Ureter (tissue), 1 donor: ENCODE measurements at regions not wholly inside any gene's neighbourhood (a gene's known extent, or its start where the extent isn't known, plus 50 kb on each side); places are given as distances from the start of the nearest gene placed in this dataset.

ENCODE experiments used
- DNase-seq: peaks from one replicate; pipeline ENCODE4 v3.0.0-alpha.2; 2020; ENCODE audit warnings: low spot score
- donor health status: DM: yes; HTN: yes; CAD: no.

DNA sequence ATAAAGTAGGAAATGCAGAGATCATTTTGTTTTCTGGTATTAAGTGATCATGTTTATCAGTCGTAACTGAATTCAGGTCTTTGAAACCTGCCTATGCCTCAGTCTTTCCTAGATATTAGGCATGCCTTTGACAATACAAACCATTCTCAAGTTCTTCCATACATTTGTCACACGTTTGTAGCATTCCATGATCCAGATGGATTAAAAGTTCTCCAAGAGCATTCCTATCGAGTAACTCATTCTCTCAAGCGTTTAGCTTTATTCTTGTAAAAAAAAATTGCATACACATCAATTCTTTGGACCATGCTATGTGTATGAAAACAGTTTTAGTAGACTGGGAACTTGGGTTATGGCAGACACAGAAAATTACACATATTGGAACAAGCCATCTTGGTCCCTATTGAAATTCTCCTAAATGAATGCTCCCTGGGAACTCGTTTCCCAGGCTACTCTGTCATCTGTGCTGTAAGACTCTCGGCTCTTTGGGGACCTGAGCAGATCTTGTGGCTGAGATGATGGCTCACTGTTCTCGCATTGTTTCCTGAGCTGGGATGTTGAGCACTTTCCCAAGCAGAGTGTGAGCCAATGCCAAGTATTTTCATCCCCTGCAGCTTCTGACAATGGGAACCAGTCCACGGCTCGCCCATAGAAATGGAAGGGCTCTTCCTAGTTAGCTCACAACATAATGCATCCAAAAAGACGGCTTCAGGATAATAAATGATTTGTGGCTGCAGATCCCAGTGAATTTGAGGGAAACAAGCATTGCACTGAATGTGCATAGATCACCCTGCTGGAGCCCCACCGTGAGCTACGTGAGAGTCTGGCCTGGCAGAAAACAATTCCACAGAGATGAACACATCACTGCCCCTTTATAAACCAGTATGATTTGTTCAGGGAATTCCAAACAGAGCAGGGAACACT, 230.2 kb downstream of the IRX1 start:
- DNase-seq = no peak

- DNase-seq = no peak
These were observed 232.0 kb downstream of the IRX1 start for GRCh38 chr5:3827624-3828023.

GRCh38 chr5:3828761-3829160, 233.1 kb downstream of the IRX1 start:
- DNase-seq = no peak

DNA sequence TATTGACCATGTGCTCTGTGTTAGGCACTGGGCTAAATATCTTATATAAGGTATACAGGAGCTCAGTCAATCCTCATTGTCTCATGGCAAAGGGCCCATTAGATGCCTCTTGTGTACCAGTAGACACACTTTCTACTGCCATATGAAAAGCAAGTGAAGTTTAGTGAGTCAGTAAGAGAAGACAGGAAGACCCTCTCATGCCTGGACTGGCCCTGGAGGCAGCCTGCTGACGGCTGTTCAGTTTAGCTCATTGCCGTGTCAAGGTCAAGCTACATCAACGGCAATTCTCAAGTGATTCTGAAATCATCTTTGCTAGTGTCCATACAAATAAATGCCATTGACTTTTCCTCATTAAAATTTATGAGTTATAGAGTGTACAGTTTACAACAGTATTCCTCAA, 237.9 kb downstream of the IRX1 start:
- no peak for DNase-seq

DNA sequence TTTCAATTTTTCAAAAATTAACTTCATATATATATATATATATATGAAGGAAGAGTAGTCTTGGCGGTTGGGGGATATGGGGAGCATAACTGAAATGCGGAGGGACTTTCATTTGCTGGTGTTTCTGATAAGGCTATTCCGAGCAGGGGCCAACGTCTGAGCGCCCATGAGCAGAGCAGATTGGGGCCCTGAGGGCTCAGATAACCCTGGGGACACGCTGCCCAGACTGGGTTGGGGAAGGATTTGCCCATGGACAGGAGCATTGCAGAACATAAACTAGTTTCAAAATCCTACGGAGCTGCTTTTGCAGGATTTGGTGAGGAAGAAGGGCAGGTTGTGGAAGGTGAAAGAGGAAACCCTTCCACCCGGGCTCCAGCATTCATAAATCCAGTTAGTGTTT, 240.2 kb downstream of the IRX1 start:
- no peak for DNase-seq

DNA sequence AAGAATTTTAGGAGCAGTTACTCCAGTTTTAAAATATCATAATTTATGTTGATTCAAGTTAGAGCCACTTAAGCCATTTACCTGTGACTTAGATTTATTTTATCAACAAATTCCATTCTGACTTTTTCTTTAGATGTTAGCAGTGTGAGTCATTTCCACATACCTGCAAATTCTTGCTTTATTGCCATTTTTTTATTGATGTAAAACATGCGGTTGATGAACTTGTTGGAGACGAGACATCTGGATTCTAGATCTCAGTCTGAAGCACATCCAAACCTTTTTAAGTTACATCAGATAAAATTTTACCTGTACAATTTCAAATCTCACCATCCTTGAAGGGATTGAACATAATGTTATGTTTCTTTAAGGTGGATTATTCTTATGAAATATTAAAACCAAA, 240.9 kb downstream of the IRX1 start:
- DNase-seq = no peak

DNA sequence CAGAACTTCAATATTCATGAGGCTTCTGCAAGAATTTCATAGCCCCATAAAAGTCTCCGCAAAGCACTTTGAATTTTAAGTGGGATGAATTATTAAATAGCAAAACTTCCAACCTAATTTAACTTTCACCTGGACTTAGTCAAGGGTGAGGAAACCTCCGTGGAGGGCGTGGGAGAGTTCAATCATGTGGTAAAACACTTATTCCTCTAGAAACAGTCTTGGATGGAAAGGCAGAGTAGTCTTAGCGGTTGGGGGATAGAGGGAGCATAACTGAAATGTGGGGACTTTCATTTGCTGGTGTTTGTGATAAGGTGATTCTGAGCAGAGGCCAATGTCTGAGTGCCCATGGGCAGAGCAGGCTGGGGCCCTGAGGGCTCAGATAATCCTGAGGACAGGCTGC, 241.9 kb downstream of the IRX1 start:
- DNase-seq = no peak

DNA sequence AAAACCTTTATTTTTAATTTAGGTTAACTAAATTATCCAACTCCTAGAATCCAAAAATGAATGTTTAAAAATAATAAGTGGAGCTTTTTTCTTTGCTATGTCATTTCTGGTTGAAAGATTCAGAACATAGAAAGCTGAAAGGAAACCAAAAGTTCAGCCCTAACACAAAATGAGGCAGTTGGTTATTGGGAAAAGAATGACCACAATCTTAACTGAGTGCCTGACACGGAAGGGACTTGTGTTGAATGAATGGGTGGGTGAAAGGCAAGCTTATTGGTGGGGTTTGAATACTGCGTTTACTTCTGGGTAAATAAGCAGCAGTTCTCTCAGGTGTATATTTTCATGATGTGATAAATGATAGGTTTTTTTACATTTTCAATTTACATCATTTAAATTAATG, 243.5 kb downstream of the IRX1 start:
- DNase-seq = no peak

- no peak for DNase-seq
These were observed 247.0 kb downstream of the IRX1 start for GRCh38 chr5:3842591-3842990.

GRCh38 chr5:3843706-3844105, 248.1 kb downstream of the IRX1 start:
- no peak for DNase-seq

DNA sequence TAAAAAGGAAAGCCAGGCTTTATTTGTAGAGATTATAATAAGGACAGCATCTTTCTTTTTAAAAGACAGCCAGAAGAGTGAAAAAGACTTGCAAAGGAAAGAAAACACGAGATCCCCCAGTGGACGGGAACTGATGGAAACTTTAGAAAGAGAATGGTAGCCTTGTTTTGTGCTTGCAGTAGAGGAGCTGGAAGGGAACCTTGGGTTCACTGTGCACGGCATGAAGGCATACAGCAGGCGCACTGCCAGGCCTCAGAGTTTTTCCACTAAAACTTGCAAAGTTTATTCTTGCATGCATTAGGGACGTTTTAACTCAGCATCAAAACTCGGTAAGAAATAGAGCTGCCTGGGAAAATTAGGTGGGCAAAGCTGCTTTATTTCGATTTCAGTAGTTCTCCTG, 248.6 kb downstream of the IRX1 start:
- DNase-seq = no peak

GRCh38 chr5:3845230-3845629, 249.6 kb downstream of the IRX1 start:
- DNase-seq = no peak

GRCh38 chr5:3852161-3852916, 256.7 kb downstream of the IRX1 start:
- no peak for DNase-seq

- no peak for DNase-seq
These were observed 257.7 kb downstream of the IRX1 start for GRCh38 chr5:3853362-3853761.

DNA sequence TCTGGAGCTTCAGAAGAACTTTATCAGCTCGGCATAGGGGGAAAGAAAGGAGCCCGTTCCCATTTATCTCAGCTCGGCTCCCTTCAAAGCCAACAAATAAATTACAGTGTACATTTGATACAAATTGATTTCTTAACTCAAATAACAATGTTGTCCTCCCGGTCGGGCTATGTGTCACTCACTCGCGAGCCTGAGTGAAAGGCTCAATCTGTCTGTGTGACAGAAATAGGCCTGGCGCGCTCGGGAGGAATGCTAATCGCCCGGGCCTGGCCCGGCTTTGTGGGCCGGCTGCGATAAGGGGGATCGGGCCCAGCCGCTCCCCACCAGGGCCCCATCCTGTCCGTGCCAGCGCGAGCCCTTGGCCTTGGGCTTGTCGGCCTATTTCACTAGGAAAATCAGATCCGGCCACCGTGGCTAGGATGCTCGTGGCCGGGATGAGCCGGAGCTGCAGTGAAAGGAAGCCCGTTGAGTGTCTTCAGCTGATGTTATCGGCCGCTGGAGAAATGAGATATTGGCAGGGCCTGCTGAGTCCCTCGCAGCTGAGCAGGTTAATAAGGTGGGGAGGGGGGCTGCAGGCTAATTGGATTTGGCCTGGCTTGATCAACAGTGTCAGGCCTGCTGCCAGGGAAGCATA, 258.7 kb downstream of the IRX1 start:
- DNase-seq = no peak

GRCh38 chr5:3856036-3856435, 260.4 kb downstream of the IRX1 start:
- no peak for DNase-seq

GRCh38 chr5:3858524-3858923, 262.9 kb downstream of the IRX1 start:
- no peak for DNase-seq

- DNase-seq = no peak
These were observed 267.3 kb downstream of the IRX1 start for GRCh38 chr5:3862906-3863305.

DNA sequence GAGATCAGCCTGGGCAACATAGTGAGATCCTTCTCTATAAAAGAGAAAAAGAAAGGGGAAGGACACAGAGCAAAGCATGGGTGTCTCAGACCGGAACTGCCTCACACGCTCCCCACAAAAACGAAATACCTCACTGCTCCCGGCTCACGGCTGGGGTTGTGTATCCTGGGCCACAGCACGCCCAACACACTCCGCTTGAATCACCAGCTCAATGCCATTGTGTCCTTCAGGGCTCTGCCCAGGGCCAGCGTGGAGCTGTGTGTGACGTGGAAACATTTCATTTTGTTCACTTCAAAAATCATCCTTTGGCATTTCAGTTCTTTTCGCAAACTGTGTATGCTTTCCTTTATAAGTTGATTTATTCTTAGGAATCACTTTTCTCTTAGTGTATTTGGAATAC, 279.5 kb downstream of the IRX1 start:
- DNase-seq = no peak

DNA sequence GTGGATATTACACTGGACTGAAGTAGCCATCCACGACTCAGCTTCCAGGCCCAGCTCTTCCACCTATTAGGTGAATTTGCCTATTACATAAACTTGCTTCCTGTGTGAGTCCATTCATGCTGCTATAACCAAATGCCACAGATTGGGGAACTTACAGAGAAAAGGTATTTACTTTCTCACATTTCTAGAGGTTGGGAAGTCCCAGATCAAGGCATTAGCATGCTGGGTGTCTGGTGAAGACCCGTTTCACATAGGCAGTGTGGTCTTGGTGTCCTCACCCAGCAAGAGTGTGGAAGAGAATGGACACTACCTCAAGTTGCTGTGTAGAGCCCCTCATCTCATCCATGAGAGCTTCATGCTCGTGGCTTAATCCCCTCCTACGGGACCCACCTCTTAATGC, 282.6 kb downstream of the IRX1 start:
- no peak for DNase-seq

GRCh38 chr5:3883040-3883439, 287.4 kb downstream of the IRX1 start:
- no peak for DNase-seq

DNA sequence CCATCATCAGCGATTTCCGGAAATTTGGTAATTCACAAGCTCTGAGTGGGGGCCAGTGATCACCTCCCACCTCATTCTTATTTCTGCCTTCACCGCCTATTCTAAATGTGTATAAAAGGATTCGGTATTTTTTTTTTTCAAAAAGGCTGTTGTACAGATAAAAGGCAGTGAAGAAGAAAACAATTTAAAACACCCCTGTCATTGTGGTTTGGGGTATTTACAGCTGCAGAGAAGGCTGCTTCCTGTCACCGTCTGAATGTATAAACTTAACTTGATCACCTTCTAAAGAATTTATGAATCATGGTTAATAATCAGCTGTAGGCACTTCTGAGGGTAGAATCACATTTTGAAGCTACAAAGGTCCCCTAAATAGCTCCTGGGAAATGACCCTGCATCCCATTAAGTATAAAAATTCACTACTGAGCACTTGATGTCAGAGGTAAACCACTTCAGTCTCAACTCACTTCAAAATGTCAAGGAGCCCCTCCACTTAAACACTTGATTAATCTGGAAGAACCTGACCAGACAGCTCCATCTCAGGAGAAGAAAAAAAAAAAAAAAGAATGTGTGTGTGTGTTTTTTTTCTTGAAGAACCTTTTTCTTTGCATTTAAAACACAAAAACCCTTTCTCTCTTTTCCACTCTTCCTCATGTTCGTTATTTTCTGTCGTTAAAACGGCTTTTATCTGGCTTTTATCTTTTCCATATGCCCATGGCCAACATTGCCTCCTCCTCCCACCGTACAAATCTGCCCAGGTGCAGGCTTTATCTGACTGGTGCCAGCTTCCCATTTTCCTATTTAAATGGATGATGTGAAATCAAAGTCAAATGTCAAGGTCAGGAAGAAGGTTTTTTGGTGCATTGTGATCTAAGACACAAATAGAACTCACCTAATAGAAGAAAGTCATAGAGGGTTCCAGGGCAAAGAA, 291.2 kb downstream of the IRX1 start:
- no peak for DNase-seq
